ENCODE measurements at regions not wholly inside any gene's neighbourhood (a gene's known extent, or its start where the extent isn't known, plus 50 kb on each side); places are given as distances from the start of the nearest gene placed in this dataset.
"Not testable (repeated sequence)": the region's sequence is repeated elsewhere in the genome, so short reads cannot be mapped to it uniquely, and the experiment has no call there.

DNA sequence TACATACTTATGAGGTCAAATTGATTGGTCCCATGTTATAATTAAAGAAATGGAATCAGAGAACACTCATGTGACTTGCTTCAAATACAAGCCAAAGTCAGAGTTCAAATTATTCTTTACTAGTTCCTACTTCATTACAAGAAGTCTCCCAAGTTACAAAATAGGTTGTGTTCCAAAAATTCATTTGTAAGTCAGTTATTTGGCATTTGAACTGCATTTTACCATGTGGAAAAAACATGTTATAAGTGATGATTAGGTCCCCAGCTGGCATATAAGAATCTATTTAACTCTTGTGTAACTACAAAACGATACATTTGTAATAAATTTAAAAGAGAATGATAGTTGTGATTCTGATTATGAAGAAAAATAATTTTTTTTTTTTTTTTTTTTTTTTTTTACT, 124.1 kb downstream of the DISP1 start:
- ATAC-seq (no peak), DNase-seq (no peak)
- intact Hi-C loops (cut with micrococcal nuclease) = no loop called here

DNA sequence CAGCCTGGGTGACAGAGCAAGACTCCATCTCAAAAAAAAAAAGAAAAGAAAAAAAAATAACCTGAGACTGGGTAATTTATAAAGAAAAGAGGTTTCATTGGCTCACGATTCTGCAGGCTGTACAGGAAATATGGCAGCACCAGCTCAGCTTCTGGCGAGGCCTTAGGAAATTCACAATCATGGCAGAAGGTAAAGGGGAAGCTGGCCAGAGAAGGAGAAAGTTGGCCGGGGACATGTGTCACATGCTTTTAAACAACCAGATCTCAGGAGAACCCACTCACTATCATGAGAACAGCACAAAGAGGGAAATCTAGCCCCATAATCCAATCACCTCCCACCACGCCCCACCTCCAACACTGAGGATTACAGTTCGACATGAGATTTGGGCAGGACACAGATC, 125.3 kb downstream of the DISP1 start:
- no peak for ATAC-seq
- no peak for DNase-seq
- intact Hi-C loops (cut with micrococcal nuclease) = no loop called here

DNA sequence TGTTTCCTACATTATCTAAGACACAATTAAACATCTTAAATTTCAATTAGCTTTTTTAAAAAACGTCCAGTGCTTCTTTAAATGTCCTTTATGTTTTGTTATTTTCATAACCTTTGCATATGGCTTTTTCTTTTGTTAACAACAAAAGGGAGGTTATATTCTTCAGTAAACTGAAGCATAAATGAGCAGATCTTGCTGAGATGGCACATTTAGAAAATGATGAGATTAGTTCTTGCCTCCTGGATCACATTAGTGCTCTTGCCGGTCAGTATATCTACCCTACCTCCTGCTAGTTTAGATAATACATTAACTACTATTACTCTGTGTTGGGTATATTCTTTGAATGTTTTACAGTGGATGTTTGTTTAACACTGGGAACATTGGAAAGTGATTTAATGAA, 126.1 kb downstream of the DISP1 start:
- ATAC-seq = no peak
- no peak for DNase-seq
- intact Hi-C loops (cut with micrococcal nuclease) = no loop called here

DNA sequence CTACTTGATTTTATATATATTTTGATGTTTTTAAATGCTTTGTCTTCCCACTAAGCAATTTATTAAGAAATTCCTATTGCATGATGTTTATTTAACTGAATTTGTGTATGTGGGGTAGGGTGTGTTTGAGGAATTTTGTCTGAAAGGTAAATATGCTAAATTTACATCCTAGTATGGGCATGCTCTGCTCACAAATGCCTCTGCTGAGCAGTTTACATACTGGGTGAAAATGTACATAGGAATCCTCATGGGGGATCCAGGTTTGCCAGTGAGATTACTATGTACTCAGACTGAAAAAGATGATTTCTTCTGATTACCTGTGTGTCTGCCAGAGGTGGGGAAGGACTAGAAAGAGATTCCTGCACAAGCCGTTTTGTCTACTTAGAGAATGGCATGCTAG, 126.6 kb downstream of the DISP1 start:
- DNase-seq (no peak), ATAC-seq (no peak)
- intact Hi-C loops (cut with micrococcal nuclease) = no loop called here

DNA sequence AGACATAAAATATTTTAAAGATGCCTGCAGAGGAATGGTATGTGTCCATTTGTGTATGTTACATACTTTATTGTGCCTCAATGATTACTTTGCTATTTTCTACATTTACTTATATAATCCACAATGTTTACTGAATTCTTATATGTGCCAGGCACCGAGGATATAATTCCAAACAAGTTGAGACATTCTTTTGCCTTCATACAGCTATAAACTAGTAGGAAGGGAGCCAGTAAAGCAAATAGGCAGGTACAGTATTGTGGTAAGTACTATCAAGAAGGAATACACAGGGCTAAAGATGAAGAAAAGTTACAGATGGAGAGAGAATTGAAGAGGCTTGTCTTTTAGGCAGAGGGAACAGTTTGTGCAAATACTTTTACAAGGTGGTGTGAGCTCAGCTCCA, 131.6 kb downstream of the DISP1 start:
- ATAC-seq = no peak
- intact Hi-C loops (cut with micrococcal nuclease) = no loop called here
- no peak for DNase-seq

DNA sequence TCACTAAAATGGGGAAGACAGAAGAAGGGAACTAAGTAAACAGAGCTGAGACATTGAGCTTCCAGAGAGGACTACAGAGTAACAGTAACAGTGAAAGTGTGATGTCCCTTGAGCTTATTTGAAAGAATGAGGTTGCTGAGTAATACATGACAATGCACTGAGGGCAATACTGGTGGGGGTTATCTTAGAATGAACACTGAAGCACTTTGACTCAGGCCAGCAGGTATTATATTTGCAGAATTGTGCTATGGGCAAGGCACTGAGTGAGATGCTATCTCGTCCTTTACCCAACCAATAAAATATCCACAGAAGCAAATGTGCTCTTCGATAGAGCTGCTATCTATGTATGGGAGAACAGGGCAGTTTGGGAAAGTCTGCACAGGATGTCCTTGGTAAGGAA, 133.2 kb downstream of the DISP1 start:
- ATAC-seq (no peak), DNase-seq (no peak)
- intact Hi-C loops (cut with micrococcal nuclease) = no loop called here

DNA sequence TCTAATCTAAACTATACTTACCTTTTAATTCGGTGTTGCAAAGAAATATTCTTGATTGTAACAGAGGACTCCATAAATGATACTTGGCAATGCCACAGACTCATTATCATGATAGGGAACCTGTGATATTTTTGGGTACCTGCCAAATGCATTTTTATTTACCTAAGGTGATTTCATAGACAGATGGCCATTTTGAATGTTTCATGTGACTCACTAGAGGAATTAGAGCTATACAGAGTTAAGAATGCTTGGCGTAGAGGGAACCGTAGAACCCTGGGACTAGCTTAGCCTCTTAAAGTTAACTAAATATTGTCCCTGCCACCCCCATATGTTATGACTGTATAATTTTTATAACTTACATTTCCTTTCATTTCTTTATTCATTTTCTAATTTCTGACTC, 136.1 kb downstream of the DISP1 start:
- intact Hi-C loops (cut with micrococcal nuclease) = no loop called here
- ATAC-seq = no peak

DNA sequence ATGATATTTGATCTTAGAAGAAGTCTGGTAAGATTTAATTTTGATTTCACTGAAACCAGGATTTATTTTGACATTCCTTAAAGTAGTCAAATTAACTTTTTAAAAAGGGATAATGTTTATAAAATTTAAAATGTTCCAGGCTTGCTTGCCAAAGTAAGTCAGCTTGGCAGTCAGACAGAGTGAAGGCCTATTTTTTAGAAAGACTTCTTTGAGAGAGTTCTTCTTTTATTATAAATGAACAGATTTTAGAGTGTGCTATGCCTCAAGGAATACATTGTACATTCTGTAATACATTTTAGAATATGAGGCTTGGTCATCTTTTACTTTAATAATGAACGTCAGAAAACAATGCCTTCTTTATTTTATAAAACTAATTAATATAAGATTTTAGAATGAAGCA, 138.7 kb downstream of the DISP1 start:
- intact Hi-C loops (cut with micrococcal nuclease) = no loop called here
- DNase-seq (no peak), ATAC-seq (no peak)

More for the DNA sequence above, 136.1 kb downstream of the DISP1 start:
- DNase-seq = no peak

DNA sequence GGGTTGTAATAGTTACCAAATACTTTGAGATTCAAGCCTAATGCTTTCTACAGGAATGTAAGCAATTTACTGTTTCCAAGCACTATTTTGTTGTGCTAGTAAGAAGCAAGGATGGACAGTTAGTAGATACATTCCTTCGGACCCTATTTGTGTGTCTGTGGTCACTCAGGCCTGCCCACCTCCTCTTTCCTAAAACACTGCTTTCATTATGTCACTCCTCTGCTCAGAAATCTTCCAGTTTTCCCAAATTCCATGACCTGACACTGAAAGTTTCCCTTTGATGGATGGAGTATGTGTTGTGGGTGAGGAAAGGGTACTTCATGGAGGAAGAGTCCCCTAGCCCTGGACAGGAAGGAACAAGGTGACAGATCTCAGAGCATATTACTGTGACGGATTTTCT, 141.1 kb downstream of the DISP1 start:
- intact Hi-C loops (cut with micrococcal nuclease) = no loop called here
- DNase-seq = no peak
- ATAC-seq = no peak

DNA sequence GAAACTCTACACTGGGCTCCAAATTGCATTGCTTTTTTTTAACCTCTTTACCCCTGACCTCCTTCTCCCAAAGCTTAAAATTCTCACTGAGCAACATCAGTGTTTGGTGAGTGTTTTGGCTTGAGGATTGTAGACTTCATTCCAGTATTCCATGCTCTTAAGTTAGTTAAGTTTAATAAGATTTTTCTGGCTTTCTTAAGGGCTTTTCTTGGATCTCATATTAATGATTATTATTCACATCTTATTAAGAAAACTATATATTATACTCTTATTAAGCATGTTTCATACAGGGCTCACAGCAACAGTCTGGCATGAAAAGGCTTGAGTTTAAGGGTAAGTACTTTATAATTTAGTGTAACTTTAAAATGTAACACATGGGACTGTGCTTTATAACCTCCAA, 141.8 kb downstream of the DISP1 start:
- intact Hi-C loops (cut with micrococcal nuclease) = no loop called here
- ATAC-seq (no peak), DNase-seq (no peak)

DNA sequence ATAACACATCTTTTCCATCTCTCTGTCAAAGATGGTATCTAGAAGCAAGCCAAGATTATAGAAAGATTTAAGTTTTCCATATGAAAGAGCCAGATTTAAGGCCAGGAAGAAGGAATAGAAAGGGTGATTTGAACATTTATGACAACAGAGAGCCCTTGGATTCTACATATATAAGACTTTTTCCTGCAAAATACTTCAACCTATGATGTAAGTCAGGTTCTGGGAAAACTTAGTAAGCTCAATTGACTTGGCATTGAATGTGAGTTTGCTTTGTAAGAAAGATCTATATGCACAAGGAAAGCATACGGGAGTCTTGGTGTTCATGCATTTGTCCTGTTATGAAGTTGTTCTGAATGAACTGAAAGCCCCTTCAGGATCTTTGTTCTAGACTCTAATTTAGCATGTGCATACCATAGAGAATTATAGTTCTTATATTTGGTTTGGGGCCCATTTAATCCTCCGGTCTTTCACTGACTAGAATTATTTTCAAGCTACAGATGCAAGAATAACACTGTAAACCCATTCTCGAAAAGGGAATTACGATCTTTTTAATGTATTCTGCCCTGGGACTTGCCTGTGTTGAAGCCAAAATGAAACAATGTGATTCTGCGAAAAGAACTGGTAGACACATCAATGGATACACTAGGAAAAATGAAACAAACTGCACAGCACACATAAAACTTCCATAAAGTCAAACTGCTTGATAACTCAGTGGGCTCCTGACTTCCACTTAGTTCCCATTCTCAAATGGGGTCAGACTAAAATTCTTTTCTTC, 152.8 kb downstream of the DISP1 start:
- DNase-seq = no peak
- no peak for ATAC-seq
- intact Hi-C loops (cut with micrococcal nuclease) = no loop called here

DNA sequence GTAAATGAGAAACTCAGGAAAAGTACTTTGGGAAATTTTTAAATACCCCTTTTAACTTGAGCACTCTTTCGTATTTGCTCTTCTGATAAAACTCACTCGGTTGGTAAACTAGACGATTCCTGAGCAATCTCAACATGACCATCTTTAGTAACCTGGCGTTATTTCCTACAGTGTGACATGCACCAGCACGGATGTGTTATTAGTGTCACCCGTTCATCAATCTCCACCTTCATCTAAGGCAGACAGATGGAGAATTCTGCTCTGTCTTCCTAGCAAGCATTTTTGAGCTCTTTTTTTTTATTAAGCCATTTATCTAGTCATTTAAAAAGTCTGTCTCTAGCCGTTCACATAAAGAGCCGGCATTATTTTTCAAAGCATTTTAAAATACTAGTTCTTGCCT, 155.2 kb downstream of the DISP1 start:
- DNase-seq = no peak
- intact Hi-C loops (cut with micrococcal nuclease) = no loop called here
- ATAC-seq = no peak

DNA sequence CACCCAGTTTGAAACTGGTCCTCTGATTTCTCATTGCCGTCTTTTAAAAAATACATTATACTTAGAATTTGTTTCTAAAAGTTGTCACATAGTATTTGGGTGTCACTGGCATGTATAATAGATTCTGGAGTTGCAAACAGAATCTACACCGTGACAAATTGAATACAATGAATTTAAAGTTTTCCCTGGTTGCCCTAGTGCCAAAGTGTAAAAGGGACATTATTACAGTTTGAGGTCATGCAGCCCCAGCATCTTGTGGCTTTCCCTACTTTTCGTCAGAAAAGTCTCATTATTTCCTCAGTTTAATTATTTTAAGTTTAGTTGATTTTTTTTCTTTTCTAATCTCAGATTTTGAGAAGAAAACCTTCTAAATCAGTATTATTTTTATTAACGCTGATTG, 155.9 kb downstream of the DISP1 start:
- ATAC-seq (no peak), DNase-seq (no peak)
- intact Hi-C loops (cut with micrococcal nuclease) = no loop called here

DNA sequence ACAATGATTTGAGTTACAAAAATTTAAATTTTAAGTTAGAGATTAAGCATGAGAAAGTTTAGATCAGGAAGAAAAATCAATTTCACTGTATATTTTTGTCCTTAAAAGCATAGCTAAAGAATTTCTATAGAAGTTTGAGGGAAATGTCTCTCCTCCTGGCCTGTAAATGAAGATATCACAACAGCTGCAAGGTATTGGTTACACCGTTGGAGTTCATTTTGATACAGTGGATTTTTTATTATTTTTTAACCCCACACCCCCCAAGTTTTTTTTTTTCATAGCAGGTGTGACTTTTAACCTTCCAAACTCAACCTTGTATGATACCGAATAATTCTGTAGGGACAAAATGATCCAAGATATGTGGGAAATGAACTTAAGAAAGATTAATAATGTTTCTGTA, 156.3 kb downstream of the DISP1 start:
- DNase-seq (no peak), ATAC-seq (no peak)
- intact Hi-C loops (cut with micrococcal nuclease) = no loop called here

DNA sequence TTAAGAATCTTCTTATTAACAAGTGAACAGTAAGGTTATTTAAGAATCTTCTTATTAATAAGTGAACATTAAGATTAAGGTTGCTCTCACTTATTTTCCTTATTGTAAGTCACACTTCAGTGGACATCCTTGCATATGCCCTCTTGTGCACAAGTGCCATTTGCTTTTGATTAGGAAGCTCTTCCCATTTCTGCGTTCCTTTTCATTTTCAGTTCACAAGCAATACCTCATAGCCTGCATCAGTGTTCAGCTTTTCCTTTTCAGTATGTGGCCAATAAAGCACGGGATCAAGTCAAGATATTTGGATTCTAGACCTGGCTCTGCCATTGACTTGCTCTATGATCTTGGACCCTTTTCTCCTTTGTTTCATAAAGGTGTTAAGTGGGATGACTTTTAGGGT, 158.7 kb downstream of the DISP1 start:
- DNase-seq (no peak), ATAC-seq (no peak)
- intact Hi-C loops (cut with micrococcal nuclease) = no loop called here

DNA sequence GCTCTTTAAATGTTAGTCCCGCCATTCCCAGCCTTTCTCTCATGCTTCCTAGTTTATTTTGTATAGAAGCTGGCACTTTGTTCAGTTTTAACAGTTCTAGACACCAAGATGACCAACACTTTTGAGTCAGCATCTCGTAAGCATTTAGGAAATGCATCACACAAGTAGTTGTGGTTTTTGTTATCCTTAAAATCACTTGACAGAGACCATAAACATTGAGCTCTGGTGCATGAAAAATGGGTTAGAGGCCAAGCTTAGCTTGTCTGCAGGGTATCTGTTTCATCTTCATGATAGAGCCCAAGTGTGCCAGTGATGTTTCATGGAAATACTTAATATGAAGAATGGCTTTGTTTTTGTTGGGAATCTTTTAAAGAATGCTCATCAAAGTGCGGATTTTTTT, 159.7 kb downstream of the DISP1 start:
- no peak for ATAC-seq
- DNase-seq = no peak
- intact Hi-C loops (cut with micrococcal nuclease) = no loop called here

DNA sequence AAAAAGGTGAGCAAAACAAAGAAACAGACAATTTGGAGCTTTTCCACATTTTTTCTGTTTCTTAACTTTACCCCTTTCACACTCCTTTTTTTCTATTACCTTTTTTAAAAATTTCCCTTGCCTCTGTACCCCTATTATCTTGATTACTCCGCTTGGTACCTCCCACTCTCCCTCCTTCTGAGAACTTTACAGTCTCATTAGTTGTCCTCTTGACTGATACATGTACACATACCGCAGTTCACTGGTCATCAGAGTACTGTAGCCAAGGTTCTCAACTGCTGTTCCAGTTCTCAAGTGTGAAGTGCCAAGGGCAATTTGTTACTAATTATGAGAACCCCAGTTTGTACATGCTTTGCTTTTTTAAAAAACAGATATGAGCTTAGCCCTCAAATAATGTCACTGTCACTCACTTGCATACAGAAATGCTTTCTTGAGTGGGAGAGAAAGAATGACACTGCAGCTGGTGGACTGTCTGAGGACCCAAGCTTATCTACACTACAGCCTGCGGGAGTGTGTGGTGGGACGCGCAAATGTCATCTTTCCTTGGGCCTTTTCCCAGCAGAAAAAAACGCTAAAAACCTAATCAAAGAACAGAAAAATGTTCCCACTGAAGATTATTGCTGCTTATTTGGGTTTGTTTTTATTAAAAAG, 160.8 kb downstream of the DISP1 start:
- no peak for DNase-seq
- peak; percentile 84 for ATAC-seq
- intact Hi-C loops (cut with micrococcal nuclease) = no loop called here

DNA sequence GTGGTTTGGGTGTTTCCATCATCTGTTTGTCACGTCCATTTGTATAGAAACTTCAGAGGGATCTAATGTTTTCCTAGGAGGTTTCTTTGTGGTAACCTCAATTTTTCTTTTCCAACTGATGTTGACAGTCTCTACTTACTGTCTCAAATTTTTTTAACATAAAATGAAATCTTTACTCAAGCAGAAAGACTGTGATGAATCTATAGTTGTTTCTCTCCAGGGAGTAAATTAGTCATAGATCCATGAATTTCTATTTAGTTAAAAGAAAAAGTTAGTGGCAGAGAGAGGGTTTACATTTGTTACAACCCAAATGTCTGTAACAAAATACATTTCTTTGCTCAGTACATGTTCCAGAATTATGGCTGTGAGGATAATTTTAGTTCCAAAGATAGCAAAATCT, 161.6 kb downstream of the DISP1 start:
- intact Hi-C loops (cut with micrococcal nuclease) = no loop called here
- no peak for DNase-seq
- no peak for ATAC-seq

DNA sequence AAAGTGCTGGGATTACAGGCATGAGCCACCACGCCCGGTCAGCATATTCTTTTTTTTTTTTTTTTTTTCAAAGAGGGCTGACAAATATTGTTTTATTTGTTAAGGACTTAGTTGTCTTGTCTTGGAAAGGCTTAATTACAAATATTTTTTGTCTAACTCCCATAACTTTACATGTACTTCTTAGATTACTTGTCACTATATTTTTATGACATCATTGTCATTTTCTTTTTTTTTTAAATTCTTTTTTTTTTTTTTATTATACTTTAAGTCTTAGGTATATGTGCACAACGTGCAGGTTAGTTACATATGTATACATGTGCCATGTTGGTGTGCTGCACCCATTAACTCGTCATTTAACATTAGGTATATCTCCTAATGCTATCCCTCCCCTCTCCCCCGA, 162.5 kb downstream of the DISP1 start:
- ATAC-seq; DNase-seq; intact Hi-C loops (cut with micrococcal nuclease): not testable (repeated sequence)

DNA sequence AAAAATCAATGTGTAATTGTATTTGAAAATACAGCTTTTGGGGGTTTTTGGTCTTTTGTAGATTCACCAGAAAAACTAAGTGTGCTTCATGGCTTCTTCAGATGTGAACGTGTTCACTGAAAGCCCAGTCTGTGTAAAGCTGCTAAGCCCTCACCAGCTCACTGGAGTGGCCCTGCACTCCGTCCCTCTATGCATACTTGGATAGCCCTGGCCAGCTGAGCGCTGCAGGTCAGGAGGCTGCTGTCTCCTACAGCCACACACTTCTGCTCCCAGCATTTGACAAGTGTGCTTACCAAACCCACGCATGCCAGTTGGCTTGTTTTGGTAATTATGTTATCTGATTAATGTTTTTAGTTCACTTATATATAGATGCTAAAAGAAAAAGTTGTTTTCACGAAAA, 163.5 kb downstream of the TLR5 start:
- no peak for ATAC-seq
- peak; percentile 33 for DNase-seq
- intact Hi-C loops (cut with micrococcal nuclease) = no loop called here

DNA sequence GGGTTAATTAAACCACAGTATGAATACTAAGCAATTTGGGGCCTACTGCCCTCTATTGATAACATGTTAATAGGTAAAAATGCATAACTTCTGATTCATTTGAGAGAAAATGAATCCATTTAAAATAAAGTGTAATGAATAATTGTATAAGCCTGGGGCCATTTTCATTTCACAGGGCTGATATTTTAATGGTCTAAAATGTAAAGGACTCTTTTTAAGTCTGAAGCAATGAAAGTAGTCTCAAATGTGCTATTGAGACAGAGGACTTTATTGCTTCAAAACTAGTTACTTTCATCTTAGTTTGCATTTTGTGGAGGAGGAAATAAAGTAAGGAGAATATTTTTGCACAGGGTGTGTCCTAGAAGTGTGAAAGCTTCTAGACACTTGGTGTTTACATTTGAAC, 155.4 kb downstream of the TLR5 start:
- DNase-seq (no peak), ATAC-seq (no peak)
- intact Hi-C loops (cut with micrococcal nuclease) = no loop called here
